SIG-M5 (cell line): ENCODE measurements at regions not wholly inside any gene's neighbourhood (a gene's known extent, or its start where the extent isn't known, plus 50 kb on each side); places are given as distances from the start of the nearest gene placed in this dataset.

Source experiments
- DNase-seq: peaks from one replicate; lab custom pipeline; 2025; lab: John Stamatoyannopoulos, UW

DNA sequence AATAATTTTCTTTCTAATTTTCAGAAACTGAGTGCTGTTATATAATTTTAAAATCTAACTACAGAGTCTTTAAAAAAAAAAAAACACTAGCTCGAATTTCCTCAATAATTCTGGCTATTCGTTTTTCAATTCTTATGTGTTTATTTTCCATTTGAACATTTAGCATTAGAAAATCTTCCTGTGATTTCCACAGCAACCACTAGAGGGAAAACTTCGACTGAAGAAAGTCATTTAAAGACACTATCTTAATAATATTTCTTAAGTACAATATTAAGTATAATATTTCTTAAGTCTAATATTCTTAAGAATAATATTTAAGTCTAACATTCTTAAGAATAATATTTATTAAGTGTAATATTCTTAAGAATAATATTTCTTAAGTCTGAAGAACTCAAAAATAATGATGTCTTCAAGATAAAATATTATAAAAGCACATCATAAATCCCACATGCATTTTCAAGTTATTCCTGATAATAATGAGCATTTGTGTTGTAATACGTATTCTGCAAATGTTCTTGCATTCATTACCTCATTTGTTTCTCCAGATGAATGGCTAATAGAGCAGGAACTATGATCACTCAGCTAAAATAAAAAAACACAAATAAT lies 118.4 kb upstream of the WDR17 start:
- no peak for DNase-seq

DNA sequence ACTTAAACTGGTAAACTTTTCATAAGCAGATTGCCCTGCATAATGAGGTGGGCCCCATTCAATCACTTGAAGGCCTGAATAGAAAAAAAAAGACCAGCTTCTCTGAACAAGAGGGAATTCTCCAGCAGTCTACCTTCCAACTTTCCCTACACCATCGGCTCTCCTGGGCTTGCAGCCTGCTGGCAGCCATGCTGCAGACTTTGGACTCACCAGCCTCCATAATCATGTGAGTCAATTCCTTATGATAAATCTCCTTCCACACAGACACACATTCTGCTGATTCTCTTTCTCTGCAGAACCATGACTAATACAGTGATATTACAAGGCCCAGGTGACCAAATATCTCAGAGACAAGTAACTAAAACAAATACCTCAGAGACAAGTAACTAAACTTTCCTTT lies 113.8 kb upstream of the WDR17 start:
- no peak for DNase-seq

DNA sequence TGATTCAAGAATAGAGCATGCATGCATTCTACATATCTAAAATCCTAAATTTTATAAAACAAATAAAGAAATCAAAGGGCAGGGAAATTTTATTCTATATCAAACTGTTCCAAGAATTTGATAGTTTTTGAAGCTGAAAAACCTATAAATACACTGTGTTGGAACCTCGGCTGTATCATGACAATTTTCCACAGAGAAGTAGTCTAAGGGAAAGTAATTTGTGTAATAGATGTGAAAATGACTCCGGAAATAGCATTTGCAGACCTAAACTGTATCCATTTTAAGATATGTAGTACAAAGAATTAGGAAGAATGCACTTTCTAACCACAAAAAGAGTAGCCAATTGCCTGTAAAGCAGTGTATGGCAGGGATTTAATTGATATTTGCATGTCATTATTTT lies 112.5 kb upstream of the WDR17 start:
- DNase-seq: no peak

DNA sequence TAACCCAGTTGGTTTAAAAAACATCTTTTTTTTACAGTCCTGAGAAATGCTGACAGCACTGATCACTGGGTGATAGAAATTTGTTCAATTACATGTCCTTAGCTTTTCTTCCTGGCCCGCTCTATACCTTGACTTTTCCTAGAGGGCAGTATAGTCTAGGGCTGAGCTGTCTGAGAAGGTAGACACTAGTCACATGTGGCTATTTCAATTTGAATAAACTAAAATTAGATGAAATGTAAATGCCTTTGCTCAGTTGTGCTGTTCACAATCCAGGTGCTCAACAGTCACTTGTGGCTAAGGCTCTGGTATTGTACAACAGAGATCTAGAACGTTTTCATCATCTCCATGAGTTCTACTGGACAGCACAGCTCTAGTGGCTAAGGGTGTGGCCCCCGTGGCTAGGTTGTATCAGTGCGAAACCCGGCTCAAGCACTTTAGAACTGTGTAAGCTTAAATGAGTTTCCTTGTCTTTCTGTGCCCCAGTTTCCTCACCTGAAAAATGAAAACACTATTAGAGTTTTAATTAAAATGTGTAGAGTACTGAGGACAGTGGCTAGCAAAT lies 111.6 kb upstream of the WDR17 start:
- no peak for DNase-seq

DNA sequence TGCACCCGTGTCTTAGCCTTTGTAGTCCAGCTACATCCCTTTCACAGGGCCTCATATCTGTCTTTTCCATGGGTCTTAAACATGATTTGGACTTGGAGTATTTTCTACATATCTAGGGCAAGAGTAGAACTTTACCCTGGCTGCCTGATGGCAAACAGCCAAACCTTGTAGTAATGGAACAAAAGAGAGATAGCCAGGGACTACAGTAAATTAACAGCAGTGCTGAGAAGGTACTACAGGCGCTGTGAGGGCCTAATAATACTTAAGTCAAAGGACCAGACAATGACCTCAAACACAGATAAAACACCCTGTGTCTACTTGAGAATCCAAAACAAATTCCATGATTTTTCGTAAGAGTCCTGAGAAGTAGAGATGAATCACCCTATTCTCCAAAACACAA lies 111.0 kb upstream of the WDR17 start:
- no peak for DNase-seq

DNA sequence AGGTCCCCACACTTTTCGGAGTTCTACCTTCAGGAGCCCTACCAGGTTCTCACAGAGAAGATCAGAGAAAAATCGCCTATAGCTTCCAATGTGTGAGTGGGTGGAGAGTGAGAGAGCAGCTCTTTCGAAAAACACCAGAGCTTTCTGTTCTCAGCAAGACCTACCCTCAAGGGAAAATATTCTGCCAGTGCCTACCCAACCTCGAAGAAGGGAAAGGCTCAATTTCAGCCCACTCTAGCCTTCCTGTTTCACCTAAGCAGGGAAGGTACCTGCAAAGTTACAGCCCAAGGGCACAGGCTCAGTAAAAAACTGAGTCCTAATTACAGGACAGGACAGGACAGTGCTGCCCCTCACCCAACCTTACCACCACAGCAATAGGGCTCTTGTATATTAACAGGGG lies 104.0 kb upstream of the WDR17 start:
- no peak for DNase-seq

DNA sequence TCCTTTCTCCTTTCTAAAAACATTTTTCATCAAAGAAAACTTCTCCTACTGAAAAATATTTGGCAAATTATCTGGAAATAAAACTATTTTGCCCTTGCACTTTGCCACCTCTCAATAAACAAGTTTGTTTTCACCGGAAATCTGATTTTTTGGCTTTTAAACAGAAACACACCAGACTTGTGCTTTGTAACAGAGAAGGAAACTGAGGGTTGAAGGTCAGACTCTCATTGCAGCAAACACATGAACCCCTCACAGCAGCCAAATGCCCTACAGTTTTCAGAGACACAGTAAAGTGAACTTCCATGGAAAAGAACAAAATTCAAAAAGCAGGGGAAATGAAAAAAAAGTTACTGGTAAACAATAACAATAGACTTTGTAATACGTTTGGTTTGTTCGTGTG lies 95.6 kb upstream of the WDR17 start:
- no peak for DNase-seq

DNA sequence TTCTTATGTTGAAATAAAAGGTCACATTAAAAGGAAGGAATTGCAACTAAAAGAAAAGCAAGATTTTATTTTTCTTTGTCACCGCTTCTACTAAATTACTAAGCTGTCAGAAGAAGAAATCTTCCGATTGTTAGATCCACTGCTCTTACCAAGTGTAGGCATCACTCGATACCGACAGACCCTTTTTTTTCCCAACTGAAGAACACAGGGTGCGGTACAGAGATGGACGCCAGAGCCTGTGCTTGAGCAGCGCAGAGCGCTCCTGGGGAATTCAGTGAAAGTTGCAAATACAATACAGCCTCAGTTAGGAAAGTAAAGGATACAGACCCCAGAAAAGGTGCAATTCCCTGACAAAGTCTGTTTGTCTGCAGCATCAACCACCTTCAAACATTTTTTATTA lies 94.9 kb upstream of the WDR17 start:
- DNase-seq: no peak

DNA sequence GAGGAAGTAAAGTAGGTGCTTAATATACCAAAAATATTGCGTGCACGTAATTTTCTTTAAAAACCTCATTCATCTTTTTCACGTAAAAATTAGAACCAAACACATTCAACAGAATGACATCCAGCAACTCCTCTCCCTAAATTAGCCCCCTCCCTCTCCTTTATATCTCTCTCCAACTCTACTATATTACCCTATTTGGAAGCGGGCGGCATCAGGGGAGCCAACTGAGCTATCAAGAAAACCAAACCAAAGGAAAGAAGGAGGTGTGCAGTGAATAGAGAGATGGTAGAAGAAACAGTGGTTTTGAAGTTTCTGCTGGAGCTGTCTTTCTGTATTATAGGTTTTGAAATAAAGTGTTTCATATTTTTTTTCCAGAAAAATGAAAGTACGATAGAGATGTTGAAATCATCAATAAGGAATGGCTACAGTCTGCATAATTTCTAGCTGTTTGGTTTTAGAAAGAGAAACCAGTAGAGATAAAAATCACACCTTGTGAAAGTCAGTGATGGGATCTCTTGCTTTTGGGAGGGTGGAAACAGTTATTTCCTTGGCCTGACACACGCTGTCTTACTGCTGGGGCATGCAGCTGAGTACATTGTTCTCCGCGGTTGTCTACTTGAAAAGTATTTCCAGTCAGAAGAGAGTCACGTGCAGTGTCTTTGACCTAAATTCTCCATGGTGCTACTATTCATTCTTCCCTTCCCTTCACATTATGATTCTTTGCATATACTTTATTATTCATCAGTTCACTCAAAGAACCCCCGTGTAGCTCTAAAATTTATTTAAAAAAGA lies 94.1 kb upstream of the WDR17 start:
- DNase-seq: no peak

DNA sequence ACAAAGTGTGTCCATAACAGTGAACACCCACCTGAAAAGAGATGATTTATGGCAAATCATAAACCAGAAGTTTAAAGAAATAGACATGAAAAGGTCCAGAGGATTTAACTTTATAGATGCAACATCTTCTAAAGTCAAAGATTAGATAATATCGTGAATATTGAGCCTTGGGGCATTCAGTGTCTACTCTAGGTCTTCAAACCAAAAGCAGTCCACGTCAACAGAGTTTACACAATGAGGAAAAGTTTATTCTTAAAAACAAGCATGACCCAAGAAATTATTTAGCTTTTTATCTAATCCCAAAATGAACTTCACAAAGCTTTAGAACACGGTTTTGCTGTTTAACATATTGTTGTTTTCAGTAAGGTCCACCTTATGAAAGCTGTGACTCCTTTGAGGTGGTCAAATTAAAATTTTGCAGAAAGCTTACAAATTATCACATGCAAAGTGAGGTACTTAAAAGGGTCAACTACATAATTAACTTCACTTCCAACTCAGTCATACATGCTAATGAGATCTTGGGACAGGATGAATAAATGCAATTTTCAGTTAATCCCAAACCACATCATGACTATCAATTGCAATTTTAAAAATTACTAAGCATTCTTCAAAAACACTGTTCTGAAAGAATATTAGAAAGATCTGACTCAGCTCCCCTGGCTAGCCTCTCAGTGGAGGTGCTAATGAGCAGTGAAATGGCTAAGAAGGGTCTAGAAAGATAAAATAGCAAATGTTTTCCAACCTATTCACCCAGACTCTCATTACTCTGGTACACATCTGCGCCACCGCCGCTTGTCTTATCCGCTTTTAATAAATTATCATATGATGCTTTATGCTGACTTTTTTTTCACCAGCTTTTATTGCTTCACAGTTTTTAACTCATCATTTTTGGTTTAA lies 92.4 kb upstream of the WDR17 start:
- no peak for DNase-seq

DNA sequence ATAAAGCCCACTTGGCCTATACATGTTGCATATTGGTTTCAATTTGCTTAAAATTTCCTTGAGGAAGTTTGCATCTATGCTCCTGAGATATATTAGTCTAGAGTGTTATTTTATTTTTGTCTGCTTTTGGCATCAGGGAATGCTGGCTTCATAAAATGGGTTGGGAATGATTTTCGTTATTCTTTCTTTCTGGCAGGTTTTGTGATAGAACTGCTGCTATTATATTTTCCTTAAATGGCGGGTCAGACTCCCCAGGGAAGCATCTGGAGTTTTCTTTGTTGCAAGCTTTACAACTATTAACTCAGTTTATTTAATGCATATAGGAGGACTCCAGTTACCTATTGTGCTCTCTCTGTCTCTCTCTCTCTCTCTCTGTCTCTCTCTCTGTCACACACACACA lies 82.0 kb upstream of the WDR17 start:
- DNase-seq: no peak

DNA sequence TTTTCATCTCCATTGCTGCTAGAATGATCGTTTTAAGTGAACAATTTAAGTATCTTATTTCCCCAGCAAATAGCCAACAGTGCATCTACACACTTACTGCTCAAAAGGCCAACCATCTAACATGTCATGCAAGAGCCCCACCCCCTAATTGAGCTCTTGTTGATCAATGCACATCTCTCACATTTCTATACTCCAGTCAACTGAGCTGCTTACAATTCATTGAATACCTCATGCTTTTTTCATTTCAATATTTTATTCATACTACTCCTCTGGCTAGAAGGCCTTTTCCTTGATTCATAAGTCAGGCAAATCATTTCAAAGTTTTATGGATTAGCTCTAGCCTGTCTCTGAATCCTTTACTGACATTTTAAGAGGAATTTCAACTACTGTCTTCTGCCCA lies 79.0 kb upstream of the WDR17 start:
- DNase-seq: no peak

DNA sequence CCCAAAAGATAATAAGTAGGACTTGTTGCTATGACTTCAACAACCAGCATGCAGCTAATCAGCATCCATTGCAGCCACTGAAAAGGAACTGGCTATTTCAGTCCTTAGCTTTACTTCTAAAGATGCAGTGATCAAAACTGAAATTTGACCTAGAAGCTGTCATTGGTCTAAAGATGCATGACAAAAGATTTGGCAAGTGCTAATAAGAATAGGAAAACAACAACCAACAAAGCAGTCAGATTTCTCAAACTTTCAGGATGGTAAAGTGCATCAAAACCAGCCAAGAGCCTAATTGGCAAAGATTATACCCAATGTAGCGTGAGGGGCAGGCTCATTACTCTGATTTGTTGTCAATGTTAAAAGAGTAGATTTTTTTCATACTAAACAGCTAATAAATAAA lies 77.1 kb upstream of the WDR17 start:
- DNase-seq: no peak

DNA sequence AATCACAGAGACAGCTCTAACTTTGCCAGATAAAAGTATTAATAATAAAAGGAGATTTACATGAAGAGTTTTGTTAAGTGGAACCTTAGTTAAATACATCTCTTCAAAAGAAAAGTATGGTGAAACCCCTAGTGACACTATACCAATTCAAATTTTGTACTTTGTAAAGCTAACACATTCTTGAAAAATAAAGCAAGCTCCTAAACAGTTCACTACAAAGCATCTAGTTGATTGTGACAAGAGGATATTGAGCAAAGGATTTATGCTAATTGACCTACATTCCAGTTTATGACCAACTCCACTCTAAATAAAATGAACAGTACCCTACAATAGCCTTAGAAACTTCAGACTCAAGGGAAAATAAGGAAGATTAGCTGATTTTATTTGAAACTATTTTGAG lies 69.4 kb upstream of the WDR17 start:
- DNase-seq: no peak

DNA sequence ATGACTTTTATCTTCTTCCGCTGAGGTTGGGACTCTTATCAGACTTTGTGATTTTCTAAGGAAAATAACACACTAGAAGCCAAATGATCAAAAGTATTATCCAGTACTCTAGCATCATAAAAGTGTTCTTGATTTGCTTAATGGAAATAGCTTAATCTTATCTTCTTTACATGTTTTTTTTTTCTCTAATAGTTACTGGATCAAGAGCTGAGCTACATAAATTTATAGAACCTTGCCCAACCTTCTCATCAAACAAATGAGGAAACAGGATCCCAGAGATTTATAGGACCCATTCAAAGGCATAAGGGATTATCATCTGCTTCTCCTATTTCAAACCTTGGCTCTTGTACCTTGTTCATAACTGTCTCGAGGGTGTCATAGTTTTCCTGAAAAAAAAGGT lies 68.3 kb upstream of the WDR17 start:
- no peak for DNase-seq

DNA sequence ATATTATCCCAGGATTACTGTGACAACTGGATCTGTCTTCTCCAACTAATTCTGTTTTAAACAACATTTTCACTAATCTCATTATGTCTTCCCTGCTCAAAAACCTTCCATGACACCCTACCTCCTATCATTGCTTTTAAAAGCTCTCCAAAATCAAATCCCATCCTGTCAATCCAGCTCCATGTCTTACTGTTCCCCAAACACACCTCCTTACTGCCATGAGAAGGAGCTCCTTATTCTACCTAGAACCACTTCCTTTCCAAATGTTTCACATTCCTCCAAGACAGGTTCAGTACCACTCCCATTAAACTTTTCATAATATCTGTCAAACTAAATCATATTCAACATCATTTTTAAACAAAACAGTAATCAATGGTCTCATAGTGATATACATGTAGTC lies 66.9 kb upstream of the WDR17 start:
- no peak for DNase-seq

DNA sequence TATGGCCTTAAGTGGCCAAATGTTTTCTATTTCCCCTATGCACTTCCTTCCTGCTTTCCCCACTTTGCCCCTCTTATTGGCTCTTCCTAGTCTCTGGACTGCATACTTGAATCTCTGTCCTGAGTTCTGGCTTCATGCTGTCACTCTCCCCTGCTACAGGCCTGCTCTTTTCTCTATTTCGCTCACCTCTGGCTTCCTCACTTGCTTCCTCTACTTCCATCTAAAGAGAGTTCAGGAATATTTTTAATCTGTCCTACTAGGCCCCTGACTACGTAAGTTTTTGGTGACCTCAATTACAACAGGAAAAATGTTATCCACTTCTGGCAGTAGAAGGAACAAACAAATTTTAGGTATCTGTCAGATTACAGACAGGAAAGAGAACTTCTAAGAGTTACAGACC lies 65.7 kb upstream of the WDR17 start:
- DNase-seq: no peak

DNA sequence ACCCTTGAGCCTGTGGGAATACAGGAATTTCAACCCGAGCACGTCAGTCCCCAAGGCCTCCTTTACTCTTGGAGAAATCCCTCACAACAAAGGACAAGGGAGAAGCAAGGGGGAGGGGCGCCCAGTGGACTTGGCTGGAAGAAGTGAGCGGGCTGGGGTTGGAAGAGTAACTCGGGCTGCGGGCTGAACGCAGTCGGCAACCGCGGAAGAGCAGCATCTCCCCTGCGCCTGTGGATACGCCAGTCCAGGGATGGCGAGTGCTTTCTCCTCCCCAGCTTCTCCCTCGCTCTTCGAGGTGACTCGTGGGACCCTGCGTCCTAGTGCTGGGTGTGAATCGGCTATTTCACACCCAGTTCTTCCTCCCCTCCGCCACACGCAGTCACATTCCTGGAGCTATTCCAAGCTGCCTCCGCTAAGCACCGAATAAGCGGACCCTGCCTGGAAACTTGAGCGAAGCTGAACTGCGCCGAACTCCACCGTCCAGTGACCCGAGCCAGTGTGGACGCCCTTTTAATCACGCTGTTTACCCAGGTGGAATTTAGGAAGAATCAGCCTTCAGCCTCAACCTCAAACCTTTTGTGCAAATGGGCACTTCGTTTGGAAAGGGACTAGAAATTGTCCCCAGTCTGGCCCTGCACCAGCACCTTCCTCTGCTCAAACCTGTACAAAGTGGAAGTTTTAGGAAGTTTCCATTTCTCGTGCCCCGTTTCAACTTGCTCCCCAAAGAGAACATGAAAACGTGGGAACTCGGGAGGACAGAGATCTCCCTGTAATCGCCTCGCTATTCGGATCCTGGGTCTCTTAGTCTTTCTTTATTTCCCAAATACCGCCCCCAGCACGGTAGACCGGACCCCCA lies 64.3 kb upstream of the WDR17 start:
- DNase-seq: no peak

DNA sequence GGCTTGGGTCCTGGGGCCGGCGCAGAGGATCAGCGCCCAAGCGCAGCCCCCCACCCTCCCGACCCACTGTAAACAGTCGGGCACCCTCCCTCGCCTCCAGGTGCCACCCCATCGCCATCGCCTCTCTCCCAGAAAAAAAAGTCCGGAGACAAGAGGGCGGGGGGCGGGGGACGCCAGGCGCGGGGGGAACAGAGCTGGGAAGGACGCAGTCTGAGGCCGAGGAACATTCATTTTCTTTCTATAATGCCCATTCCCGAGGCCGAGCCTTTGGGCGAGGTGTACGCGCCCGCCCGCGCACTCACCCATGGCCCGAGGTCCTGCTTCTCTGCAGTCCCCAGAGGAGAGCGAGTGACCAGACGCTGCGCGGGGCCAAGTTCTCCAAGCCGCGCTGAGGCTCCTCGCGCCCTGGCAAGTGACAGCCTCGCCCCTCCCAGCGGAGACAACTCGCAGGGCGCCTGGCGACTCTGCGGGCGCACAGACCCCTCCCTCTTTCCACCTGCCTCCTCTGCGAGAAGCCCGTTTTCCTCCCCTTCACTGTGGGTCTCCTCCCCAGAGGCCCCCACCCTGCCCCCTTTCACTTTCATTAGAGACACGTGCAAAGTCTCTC lies 63.5 kb upstream of the WDR17 start:
- no peak for DNase-seq

DNA sequence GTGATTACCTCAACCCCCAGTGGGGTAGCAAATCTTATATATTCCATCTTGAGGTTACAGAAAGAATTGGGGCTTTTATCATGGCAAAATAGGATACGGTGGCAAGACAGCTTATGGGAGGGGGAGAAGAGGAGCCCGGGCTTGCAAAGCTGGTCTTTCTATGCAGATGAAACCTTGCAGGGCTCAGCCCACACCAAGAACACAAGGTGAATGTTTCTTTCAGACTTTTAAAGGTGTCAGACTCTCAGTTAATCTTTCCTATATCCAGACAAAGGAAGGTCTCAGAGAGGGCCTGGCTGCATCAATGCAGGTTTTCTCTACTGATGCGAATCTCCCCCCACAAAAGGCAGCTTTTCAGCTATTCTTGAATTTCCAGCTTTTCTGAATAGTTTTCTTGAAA lies 59.9 kb upstream of the WDR17 start:
- no peak for DNase-seq

DNA sequence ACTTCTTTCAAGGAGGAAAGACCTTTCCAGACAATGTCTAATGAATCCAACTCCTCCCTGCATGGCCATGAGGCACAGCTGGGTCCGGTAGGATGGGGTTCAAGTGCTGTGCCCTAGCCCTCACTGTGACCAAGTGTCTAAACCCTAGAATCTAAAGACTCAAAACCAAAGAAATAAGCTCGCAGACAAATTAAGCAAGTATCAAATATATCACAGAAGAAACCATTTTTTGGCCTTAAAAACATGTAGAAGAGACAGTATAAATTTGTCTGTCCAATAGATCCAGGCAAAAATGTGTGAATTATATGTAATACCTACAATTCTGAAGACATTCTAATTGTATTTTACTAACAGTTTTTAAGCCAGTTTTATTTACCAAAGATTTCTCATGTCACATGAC lies 56.4 kb upstream of the WDR17 start:
- no peak for DNase-seq
